Skeletal muscle satellite cell (primary cell): ENCODE measurements at regions not wholly inside any gene's neighbourhood (a gene's known extent, or its start where the extent isn't known, plus 50 kb on each side); places are given as distances from the start of the nearest gene placed in this dataset.

Experiments used
- H3K27me3 ChIP-seq: 2 replicates; pipeline ENCODE4 v1.7.0; 2013; ENCODE audit warnings: low read length; ENCODE audit not compliant: control insufficient read depth, insufficient read depth
- H3K36me3 ChIP-seq: 2 replicates; pipeline ENCODE4 v1.7.0; 2013; ENCODE audit warnings: mild to moderate bottlenecking, control low read depth, low read length; ENCODE audit not compliant: insufficient read depth
- H3K4me1 ChIP-seq: 2 replicates; pipeline ENCODE4 v1.7.0; 2013; ENCODE audit warnings: low read length; ENCODE audit not compliant: control insufficient read depth, insufficient read depth
- H3K4me2 ChIP-seq: 2 replicates; pipeline ENCODE4 v1.7.0; 2013; ENCODE audit warnings: mild to moderate bottlenecking, low read length
- H3K4me3 ChIP-seq: 2 replicates; pipeline ENCODE4 v1.7.0; 2013; ENCODE audit warnings: low read length
- H3K9ac ChIP-seq: 2 replicates; pipeline ENCODE4 v1.7.0; 2013; ENCODE audit warnings: mild to moderate bottlenecking, low read depth, low read length, moderate library complexity
- H3K9me3 ChIP-seq: replicated peaks from 2 replicates; pipeline ENCODE4 v1.7.0; 2013; ENCODE audit warnings: mild to moderate bottlenecking, control low read depth, low read length

DNA sequence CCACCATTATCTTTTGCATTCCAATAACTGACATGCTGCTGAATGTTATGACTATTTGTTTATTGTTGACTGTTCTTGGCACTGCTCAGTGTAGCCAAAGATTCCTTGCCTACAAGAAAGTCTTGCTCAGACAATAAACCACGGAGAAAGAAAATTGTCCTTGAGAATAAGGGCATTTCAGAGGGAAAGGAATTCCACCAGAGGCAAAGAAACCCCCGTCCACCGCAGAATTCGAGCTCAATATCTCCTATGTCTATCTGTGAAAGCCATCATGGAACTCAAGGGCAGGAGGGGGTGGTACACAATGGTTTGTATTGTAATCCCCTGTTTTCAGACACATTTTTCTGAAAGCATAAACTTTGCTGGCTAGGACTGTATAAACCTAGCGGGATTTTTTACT is 70.3 kb upstream of the ADAMTS16 start:
- Histone ChIP-seq H3K27me3 (no peaks in the 10 kb centered on the region), H3K4me1 (peaks cover 6% of the 10 kb centered on the region), H3K9ac (no peak overlapping the region), H3K4me3 (no peak overlapping the region), H3K4me2 (no peak overlapping the region), H3K9me3 (no peaks in the 10 kb centered on the region), H3K36me3 (no peaks in the 10 kb centered on the region)

DNA sequence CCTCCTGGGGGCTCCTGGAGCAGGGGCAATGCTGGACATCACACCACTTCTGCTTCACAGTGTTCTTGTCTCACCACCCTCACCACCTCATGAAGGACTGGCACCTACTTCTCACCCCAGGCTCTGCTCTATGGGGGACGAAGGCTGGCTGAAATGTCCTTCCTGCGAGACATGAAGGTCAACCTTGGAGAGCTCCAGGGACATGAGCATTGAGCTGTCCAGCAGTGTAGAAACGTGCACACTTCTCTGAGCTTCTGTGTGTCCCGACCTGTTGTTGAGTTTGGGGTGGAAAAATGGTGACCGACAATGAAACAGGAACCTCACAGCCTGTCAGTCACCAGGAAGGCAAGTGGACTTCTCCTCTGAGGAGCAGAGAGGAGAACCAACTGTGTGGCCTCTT is 68.6 kb upstream of the ADAMTS16 start:
- Histone ChIP-seq H3K4me3 (no peak overlapping the region), H3K9ac (no peak overlapping the region), H3K27me3 (no peaks in the 10 kb centered on the region), H3K4me1 (peaks cover 2% of the 10 kb centered on the region), H3K4me2 (no peak overlapping the region), H3K9me3 (no peaks in the 10 kb centered on the region), H3K36me3 (no peaks in the 10 kb centered on the region)

DNA sequence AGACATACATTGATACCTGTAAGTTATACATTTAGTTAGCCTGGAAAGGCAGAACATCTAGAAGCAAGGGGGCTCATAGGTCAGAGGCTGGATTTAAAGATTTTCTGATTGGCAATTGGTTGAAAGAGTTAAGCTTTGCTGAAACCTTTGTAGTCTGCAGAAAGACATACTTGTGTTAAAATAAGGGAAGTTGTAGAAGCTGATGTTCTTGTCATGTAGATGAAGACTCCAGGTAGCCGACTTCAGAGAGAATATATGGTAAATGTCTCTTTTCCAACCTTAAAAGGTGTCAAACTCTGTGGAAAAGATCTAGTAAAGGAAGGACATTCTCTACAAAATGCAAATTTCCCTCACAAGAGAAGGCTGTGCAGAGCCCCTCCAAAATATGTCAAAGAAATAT is 62.9 kb upstream of the ADAMTS16 start:
- Histone ChIP-seq H3K4me3 (no peak overlapping the region), H3K4me2 (no peak overlapping the region), H3K36me3 (no peaks in the 10 kb centered on the region), H3K9me3 (no peaks in the 10 kb centered on the region), H3K27me3 (no peaks in the 10 kb centered on the region), H3K4me1 (no peaks in the 10 kb centered on the region), H3K9ac (no peak overlapping the region)

DNA sequence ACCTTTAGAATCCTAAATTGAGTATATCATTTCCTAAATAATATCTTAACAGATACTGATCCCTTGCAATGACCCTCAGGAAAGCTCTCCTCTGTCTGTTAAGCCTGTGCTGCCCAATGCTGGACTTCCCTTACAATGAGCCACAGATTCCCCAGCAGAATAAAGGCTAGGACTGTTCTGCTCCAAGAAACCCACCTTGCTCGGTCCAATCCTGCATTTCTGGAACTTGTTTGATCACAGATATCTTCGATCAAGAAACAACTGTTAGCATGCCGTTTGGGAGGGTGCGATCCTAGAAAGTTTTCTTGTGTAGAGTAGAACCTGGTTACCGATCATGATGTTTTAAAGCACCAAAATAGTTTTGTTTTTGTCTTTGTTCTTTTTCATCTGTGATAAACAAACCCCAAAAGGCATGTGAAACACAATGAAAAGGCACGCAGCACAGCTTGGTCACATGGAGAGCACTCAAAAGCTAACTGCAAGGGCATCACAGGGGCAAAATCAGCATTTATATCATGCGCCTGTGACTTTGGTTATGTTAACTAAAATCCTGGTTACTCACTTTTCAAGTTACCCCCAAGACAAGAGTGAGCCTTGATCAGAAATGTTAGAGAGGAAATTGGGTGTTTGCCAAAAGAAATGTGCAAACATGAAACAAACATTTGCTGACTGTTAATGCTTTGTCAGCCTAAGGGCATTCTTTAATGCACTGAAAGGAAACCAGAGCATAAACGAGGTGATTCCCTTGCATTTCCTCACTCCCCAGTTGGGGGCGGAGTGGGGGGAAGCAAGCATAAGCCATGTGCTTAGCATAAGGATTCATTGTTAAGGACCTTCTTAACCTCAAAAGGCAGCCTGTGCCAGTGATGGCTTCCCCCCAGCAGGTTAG is 61.9 kb upstream of the ADAMTS16 start:
- H3K27me3 ChIP-seq: no peaks in the 10 kb centered on the region
- no peak overlapping the region for H3K9ac ChIP-seq
- H3K36me3 ChIP-seq: no peaks in the 10 kb centered on the region
- H3K9me3 ChIP-seq: no peaks in the 10 kb centered on the region
- no peak overlapping the region for H3K4me3 ChIP-seq
- no peaks in the 10 kb centered on the region for H3K4me1 ChIP-seq
- H3K4me2 ChIP-seq: no peak overlapping the region

DNA sequence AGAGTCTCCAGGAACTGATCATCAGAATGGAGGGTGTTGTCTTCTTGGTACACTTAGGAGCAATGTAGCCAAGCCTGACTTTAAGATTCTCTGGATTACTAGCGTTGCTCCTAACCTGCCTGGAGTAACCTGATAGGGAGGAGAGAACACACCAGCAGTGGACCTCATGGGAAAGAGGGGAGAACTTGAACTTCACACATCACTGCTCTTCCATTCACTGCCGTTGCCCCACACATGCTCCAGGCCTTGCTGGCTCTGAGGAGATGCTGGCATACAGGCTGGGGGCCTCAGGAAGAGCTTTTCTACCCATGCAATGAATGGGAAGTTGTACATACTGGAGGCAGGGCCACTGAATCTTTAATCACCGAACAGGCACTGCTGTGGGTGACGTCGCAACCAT is 60.3 kb upstream of the ADAMTS16 start:
- Histone ChIP-seq H3K4me2 (no peak overlapping the region), H3K4me3 (no peak overlapping the region), H3K36me3 (no peaks in the 10 kb centered on the region)

DNA sequence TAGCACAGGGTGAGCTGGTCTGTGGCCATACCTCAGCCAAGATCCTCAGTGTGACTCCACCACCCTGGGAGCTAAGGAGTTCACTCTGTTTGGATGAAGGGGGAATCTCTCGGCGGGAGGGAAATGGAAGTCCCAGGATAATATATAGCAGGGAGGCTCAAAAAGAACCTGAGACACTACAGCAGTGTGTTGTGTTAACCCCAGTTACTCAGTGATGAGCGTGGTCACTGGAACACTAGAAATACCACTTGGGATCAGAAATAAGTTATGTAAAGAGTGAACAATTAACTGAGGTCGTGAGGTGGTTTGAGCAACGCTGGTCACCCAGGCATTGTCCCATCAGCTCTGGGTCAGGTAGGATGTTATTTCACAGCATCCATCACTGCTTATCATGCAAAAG is 59.3 kb upstream of the ADAMTS16 start:
- H3K27me3 ChIP-seq: no peaks in the 10 kb centered on the region
- no peak overlapping the region for H3K4me3 ChIP-seq
- no peaks in the 10 kb centered on the region for H3K4me1 ChIP-seq
- H3K9me3 ChIP-seq: no peaks in the 10 kb centered on the region
- H3K9ac ChIP-seq: no peak overlapping the region
- no peak overlapping the region for H3K4me2 ChIP-seq
- H3K36me3 ChIP-seq: no peaks in the 10 kb centered on the region

More for the DNA sequence above, 60.3 kb upstream of the ADAMTS16 start:
- Histone ChIP-seq H3K27me3 (no peaks in the 10 kb centered on the region), H3K9me3 (no peaks in the 10 kb centered on the region), H3K9ac (no peak overlapping the region), H3K4me1 (no peaks in the 10 kb centered on the region)

DNA sequence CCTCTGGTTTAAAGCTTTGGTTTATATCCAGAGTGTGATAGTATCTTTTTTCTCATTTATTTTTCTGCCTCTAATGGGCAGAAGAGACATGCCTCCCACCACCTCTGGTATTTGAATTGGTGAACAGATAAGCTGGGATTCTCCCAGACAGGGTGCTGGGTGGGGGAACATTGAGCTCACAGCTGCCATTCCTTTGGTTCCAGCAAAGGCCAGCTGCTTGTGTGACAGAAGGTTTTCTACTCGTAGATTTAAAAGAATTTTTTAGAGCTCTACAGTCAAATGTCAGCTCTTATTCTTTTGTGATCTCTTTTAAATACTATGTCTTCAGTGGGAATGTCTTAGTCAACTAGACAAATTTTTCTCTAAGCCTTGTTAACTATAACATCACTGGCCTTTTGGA is 54.7 kb upstream of the ADAMTS16 start:
- Histone ChIP-seq H3K9ac (no peak overlapping the region), H3K4me3 (no peak overlapping the region), H3K9me3 (no peaks in the 10 kb centered on the region), H3K4me2 (no peak overlapping the region), H3K27me3 (peaks cover 5% of the 10 kb centered on the region), H3K36me3 (no peaks in the 10 kb centered on the region), H3K4me1 (no peaks in the 10 kb centered on the region)

DNA sequence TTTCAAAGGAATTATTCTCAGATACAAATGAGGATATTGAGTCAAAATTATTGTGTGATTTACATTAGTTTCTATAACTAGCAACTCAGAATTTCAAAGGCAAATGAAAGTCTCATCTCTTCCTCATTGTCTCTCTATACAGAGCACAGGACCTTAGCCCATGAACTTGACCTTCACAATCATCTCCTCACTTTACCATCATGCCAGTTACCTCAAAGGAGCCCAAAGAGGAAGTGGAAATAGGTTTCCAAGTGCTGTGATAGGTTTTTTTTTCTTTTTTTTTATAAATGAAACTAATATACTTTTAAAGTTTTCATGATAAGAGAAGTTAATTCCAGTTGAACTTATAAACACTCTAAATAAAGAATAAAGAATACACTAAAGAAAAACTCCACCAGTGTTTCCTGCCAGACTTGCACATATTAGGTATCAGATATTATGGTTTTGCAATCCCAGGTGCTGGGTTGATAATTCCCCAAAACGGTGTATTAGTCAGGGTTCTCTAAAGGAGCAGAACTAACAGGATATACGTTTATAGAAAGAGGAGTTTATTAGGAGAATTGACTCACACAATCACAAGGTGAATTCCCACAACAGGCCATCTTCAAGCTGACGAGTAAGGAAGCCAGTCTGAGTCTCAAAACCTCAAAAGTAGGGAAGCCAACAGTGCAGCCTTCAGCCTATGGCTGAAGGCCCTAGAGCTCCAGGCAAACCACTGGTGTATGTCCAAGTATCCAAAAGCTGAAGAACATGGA is 50.1 kb upstream of the ADAMTS16 start:
- H3K4me3 ChIP-seq: no peak overlapping the region
- H3K4me1 ChIP-seq: no peaks in the 10 kb centered on the region
- no peaks in the 10 kb centered on the region for H3K9me3 ChIP-seq
- H3K4me2 ChIP-seq: no peak overlapping the region
- H3K27me3 ChIP-seq: peaks cover 5% of the 10 kb centered on the region
- H3K36me3 ChIP-seq: no peaks in the 10 kb centered on the region
- H3K9ac ChIP-seq: no peak overlapping the region
